ENCODE measurements at regions not wholly inside any gene's neighbourhood (a gene's known extent, or its start where the extent isn't known, plus 50 kb on each side); places are given as distances from the start of the nearest gene placed in this dataset.
"Not testable (repeated sequence)": the region's sequence is repeated elsewhere in the genome, so short reads cannot be mapped to it uniquely, and the experiment has no call there.

DNA sequence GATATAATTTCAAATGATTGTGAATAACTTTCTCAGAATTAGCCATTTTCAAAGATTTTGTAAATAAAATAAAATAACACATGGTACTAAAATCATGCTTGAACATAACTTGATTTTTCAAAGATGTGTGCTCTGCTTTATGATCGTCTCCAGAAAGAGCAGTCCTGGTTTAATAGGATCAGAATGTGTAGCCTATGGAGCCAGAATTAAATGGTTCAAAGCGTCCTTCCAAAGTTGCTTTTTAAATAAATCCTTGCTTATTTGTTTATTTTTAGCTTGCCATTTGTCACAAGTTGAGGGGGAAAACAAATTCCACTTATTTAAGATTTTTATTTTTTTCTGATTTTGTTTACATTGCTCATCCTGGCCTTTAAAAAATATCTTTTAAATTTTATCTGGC, 123.7 kb upstream of the SPRED1 start:
- no peak for DNase-seq

DNA sequence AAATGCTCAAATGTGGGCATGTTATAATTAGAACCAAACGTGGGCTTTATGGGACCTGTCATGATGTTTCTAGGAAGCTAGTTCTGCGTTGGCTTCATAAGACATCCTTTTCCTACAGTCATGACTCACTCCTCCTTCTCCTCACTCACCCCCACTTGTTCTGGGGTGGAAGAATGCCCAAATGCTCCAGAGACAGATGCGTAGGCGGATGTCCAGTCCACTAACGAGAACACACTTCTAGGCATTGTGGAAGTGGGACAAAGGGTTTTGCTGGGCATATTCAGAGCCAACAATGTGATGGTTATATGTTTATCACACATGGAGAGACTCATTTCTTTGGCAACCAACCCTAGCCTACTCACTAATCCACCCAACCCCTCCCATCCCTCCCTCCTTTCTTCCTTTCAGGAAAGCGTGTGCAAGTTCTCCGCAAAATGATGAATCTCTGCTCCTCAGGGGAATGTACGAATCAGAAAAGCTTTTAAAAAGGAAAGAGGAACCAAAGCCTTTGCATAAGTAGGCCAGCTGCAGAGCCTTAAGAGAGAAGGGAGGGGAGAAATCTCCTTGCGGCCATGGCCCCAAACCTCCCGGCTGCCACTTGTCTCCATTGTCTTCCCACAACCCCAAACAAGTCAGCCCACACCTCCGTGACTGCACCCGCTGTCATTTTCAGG, 123.0 kb upstream of the SPRED1 start:
- peak; percentile 22 to 34 for DNase-seq

DNA sequence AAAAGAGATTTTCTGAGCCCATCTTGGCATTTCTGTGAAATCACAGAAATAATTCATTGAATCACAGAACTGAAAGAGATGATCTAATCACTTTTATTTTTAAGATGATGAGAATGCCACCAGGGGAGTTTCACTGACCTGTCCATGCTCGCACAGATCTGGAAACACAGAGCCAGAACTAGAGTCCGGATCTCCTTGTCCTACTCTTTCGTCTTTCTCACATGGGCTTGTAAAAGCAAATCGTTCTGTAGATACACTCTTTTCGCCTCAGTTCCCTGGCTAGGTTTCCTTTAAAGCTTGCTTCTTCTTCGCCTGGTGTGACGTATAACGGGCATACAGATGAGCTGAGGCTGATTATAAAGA, 122.5 kb upstream of the SPRED1 start:
- peak in 1 of 2 experiments; percentile 18 for DNase-seq

DNA sequence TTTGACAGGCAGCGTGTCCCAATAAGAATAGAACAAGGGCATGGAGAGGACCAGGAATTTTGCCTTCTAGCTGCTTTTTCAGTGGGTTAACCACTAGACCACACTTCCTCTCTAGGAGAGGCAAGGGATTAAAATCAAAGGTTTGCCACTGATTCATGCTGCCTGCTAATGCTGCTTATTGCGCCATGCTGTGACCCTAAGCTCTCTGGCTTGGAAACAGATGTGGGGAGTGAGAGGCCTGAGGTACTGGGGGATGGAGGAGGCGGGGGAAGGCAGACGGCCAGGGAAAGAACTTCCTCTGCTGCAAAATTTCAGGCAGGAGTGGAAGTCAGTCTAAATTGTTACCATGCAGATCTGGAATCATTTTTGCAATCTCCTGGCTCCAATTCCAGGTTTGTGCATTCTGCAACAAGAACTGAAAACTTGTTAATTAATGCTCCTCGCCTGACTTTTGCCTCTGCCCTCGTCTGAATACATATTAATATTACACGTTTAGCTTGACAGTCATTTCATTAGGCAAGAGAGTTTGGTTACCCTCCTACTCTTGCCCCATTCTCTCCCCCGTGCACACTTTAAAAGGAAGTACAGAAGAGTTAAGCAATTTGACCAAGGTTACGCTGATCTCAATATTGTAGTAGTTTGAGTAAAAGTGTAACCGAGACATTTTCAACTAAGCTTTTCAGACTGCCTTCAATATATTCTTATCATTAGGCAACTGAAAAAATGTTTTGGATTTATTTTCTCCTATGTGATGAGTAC, 121.7 kb upstream of the SPRED1 start:
- DNase-seq = no peak

DNA sequence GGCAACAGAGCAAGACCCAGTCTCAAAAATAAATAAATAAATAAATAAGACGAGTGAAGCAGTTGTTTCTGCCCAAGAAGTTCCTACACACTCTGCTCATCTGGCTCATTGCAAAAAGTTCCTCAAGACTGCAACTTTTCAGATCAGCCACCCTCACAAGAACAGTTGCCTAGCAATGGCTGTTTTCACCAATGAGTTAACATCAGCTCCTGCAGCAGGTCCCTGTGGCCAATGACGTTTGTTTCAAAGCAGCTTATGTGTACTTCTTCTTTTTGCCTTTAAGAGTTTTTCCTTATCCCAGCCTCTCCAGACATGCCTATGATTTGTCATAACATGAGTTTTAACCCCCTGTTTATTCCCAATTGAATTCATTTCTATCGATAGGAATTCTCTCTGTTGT, 118.4 kb upstream of the SPRED1 start:
- no peak for DNase-seq

DNA sequence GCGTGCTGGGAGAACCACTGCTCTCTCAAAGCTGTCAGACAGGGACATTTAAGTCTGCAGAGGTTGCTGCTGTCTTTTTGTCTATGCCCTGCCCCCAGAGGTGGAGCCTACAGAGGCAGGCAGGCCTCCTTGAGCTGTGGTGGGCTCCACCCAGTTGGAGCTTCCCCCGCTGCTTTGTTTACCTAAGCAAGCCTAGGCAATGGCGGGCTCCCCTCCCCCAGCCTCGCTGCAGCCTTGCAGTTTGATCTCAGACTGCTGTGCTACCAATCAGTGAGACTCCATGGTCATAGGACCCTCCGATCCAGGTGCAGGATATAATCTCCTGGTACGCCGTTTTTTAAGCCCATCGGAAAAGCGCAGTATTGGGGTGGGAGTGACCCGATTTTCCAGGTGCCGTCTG, 110.4 kb upstream of the SPRED1 start:
- DNase-seq = not testable (repeated sequence)

DNA sequence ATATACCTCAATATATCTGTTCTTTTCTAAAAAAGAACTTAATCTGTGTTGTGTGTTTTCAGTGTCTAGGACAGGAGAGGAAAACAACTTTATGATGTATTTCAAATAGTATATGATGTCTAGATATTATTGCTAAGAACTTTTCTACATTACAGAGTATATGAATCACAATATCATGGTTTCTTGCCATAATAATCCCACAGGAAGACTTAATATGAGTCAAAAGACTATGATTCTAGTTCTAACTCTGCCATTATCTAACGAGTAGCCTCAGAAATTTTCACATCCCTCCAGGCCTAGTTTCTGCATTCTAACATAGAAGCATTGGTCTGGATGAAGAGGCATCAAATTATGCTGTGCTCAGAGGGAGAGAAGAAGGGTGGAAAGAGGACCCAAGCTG, 107.7 kb upstream of the SPRED1 start:
- no peak for DNase-seq

DNA sequence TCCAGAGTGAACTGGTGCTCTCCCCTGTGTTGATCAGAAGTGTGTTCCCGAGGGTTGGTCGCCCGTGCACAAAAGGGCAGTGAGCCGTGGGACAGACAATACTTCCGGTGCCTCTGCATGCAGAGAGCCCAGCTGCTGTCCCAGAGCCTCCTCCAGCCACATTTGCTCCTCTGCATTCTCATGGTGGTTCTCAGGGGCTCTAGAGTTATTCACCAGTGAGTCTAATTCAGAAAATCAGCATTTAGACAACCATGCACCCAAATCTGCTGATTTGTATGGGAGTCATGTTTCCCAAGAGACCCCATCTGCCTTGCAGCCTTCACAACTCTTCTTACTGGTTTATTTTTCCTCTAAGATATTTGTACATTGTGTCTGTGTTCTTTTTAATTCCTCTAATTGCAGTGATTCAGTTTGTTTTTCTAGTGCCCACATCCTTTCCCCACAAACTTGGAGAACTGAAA, 107.0 kb upstream of the SPRED1 start:
- no peak for DNase-seq

DNA sequence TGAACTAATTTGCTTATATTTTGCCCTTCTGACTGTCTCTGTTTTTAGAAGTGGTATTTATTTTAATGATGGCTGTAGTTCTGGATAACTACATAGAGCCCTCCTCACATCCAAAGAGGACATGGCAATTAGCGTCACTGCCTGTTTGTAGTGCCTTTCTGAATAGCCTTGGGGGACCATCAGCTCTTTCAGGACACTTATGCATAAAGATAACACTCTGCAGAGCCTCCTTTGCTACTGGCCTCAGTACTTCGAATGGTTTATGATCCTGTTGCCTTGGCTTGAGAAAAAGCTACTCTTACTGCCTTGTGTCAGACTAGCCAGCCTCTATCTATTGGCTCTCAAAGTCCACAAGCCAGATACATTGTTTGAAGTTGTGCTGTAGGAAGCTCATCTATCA, 105.4 kb upstream of the SPRED1 start:
- no peak for DNase-seq

DNA sequence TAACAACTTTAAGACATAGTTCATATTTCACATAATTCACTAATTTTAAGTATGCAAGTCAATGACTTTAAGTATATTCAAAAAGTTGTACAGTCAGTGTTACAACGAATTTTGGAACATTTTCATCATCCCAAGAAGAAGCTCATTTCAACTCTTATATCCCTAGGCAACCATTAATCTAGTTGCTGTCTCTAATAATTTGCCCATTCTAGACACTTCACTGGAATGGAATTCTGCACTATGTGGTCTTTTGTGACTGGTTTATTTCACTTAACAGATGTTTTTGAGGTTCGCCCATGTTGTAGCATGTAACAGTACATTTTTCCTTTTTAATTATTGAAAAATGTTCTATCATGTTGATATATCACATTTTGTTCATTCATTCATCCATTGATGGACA, 104.2 kb upstream of the SPRED1 start:
- DNase-seq = no peak

DNA sequence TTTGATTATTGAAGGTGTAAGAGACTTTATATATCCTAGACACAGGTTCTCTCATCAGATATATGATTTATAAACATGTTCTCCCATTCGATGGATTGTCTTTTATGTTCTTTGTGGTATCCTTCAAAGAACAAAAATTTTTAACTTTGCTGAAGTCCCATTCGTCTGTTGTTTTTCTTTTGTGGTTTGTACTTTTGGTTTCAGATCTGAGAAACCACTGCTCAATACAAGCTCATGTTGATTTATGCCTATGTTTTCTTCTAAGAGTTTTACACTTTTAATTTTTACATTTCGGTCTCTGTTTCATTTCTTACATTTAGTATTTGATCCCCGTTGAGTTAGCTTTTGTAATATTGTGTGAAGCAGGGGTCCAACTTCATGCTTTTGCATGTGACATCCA, 103.3 kb upstream of the SPRED1 start:
- DNase-seq = no peak

DNA sequence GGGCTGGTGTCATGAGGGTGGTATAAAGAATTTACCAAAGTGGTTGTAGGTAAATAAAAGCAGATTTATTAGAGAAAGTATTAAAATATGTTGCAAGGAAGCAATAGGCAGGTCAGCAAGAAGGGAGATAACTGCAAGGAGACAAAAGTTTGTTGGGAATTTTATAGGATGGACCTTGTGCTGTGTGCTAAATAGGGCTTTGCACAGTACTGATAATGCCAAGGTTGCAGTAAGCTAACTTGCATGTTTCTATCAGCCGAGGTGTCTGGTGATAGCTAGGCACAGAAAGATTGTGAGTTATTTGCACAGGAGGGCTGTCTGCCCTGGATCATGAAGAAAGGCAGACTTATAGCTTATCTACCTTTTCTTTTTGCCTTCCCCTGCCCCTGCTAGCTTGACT, 102.5 kb upstream of the SPRED1 start:
- DNase-seq = no peak

DNA sequence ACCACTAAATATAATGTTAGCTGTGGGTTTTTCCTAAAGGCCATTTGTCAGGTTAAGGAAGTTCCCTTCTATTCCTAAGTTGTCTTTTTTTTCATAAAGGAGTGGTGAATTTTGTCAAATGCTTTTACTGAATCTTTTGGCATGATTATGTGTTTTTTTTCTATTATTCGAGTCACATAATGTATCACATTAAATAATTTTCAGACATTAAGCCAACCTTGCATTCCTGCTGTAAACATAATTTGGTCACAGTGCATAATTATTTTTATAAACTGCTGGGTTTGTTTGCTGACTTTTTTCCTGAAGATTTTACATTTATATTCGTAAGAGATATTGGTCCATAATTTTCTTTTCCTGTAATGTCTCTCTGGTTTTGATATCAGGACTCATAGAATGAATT, 101.8 kb upstream of the SPRED1 start:
- DNase-seq = no peak

DNA sequence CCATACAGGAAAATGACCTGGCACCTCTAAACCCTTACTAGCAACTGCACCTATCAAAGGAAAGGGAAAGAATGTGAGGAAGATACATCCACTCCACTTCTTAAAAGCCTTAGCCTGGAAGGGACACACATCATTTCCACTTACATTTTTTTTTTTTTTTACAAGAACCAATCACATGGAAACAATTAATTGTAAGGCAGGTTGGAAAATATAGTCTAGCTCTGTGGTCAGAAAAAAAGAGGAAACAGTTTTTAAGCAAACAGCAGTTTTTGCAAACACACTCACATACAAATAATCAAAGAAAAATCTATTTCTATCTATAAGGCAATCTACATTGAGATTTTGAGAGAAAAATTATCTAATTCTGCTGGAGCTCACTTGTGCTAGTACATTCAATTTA, 98.9 kb upstream of the SPRED1 start:
- no peak for DNase-seq

DNA sequence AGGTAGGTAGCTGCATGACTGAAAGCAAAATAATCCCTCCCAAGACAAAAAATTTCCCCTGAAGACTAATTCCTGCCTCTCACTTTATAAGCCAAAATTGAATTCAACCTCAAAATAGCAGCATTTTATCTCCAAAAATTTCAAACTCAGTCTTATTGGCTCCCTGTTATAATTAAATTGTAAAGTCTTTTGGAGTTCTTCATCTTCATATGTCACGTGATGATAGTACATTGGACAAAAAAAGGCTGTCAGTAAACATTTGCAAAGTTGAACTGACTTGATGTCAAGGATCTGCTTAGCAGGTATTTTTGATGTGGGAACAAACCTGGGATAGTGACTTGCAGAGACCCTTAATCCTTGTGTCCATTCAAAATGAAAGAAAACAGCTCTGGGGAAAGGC, 98.4 kb upstream of the SPRED1 start:
- no peak for DNase-seq

DNA sequence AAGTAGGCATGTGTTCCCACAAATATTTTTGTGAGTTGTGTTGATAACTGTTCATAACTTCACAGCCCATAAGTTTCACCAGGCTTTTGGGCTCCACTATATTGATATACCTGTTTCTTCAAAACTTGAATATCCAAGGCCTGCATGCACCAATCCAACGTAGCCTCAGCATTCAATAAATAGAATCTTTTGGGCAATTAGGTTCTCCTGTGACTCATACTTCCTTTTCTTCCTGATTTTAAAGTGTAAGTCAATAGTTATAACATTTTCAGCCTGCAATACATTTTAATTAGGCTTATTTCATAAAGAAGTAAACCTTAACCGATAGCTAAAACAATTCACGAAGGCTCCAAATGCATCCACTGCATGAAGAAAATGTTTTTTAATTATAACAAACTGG, 97.8 kb upstream of the SPRED1 start:
- no peak for DNase-seq

DNA sequence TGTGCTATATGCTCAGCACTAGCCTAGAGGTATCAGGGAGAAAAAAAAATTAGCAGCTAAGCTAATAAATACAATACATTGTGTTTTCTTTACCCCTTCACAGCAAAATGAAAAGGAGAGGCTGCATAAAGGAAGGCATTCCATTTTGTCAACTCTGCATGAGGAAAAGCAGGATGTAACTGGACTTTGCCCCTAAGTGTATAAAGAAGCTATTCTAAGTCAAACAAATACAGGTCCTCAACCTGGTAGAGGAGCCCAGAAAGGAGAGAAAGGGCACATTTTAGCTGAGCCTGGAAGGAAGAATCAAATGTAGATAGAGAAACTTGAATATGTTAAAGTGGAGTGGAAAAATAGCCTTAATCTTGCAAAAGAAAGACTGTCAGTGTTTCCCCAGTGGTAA, 89.0 kb upstream of the SPRED1 start:
- DNase-seq = no peak

DNA sequence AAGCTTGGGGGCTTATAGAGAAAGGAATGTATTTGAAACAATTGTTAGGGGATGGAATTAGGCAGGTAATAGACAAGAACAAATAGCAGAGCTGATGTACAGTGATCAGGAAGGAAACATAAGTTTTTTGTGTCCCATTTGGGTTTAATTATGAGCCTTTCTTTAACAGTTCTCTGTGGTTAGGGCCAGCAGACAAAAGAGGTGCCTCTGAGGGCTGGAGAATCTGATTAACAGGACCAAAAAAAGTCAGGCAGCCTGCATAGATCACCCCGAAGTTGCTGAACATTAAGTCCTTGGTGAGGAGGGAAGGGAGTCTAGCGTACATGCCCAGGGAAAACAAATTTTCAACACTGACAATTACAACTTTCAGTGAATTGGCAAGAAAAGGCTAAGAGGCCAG, 88.6 kb upstream of the SPRED1 start:
- DNase-seq = no peak

DNA sequence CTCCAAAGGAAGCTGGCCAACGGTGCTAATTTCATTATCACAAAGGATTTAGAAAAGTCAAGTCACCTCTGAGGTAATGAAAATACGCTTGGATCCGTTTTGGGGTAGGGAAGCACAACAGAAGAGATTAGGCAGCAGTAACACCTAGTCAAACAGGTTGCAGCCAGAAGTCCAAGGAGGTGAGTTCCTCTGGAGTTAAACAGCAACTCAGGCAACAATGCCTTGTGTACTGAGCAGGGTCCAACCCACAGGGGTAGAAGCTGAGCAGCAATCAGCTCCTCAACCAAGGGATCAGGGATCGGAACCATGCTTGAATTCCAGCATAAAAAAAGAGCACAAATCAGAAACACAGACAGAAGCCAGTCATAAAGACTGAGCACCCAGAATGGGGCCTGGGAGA, 88.1 kb upstream of the SPRED1 start:
- no peak for DNase-seq

DNA sequence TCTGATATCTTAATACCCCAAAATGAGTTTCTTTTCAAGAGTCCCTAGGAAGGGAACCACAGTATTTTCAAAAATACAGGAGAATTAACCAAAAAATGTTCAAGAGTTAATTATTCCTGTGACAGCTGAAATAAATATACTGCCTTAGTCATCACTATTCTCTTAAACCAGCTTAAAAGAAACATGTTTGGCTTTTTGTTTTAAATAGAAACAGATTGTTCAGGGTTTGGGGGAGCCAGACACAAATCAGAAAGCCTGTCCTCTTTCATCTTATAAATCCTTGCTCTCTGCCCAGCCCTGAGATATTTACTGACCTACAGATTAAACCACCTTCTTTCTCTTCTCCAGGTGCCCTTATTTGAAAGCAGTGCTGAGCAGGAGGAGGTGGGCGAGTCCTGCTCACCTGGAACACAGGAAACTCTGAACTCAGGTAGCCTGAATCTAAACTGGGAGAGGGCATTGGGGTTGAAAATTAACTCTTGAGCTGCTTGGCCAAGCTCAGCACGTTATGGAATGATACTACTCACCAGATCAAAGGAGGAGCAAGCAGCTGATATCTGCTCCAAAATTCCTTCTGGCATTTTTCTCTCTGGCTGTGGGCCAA, 84.1 kb upstream of the SPRED1 start:
- DNase-seq = no peak

DNA sequence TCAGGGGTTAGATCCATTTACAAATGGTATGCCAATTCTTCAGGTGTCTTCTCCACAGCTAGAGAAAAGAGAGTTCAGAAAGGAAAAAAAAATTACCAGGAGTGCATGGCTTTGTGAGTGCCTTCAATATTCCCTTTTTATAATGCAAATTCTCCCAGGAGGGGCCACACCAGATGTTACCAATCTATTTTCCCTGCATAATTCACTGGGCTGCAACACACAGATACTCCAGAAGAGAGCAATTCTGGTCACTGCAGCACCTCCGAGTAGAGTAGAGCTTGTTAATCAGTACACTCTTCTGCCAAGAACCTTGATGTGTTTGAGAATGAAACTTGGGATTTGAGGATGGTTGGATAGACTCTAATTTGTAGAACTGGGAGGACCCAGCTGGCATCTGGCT, 80.7 kb upstream of the SPRED1 start:
- no peak for DNase-seq

DNA sequence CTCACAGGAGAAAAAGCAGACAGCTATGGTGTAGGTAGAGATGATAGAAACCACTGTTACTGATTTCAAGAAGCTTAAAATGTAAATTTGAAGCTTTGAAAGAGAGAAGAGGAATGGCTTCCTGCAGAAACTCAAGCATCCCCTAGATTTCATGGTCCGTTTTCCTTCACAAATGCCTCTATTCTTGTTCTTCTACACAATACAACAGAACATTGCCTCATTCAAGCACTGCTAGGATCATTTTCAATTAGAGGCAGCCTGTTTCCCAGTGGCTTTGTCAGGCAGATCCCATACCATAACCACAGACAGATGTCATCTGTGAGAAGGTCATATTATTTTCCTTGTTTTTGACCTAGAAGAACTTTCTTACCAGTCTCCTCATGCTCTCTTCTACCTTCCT, 77.9 kb upstream of the SPRED1 start:
- no peak for DNase-seq

DNA sequence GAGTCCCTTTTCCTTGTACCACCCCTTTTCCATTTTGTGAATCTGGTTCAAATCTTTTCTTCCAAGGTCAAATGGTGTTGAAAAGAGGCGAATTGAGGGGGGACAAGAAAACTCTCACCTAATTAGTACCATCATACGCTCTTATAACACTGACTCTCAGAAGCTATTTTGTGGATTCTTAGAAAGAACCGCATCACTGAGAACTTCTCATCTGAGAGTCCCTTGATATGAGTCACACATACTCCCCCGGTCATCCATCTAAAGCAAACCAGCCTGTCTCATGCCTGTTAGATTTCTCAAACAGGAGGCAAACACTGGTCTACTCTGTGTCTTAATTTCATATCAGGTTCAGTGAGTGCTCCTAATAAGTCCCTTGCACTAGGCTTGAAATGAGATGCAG, 76.5 kb upstream of the SPRED1 start:
- no peak for DNase-seq

DNA sequence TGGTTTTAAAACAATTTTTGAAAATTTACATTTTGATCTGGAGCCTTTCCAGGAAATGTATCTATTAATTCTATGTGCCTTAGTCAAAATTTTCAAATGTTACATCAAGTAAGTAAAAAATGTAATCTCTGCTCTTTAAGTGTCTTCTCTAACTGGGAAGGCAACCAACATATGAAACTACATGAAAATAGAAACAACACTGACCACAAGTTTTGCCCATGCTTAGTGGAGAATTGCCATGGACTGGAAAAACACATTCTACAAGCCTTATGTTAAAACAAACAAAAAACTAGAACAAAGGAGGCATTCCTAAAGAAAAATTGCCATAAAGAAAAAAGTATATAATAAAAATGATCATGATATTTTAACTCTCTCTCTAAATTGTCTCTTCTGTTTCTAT, 75.9 kb upstream of the SPRED1 start:
- no peak for DNase-seq

DNA sequence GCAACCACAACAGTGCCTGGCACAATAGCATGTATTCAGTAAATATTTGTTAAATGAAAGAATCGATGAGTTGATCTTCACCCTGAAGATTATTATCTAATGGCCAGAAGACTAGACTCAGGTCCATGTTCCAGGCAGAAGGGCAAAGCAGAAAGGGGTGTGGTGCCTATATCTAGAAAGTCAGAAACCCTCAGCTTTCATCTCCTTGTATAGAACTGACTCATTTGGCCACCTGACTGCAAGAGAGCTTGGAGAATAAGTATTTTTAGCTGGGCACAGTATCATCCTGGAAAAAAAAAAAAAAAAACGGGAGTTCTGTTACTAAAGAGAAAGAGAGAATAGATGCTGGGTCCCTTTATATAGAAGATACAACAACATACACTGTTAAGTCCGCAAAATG, 69.7 kb upstream of the SPRED1 start:
- no peak for DNase-seq
